Activated CD8-positive, alpha-beta memory T cell treated with anti-CD3 and anti-CD28 coated beads, Interleukin-2, amount 10 ng/mL, durations not matched to agents 7 days and 5 days (primary cell): ENCODE measurements at regions not wholly inside any gene's neighbourhood (a gene's known extent, or its start where the extent isn't known, plus 50 kb on each side); places are given as distances from the start of the nearest gene placed in this dataset.
"Not testable (repeated sequence)": the region's sequence is repeated elsewhere in the genome, so short reads cannot be mapped to it uniquely, and the experiment has no call there.

Source experiments
- ATAC-seq: fragments of 150-1000 bp; cut with Tn5 transposase; one replicate; pipeline ENCODE4 v1.10.0; 2021; ENCODE audit warnings: moderate library complexity
- CTCF ChIA-PET: fragments of 350-600 bp; sonication (Branson Sonifier 250); formaldehyde crosslinking; loops from one replicate; lab custom pipeline; 2021; ENCODE audit warnings: antibody characterized with exemption; lab: Charles Lee
- DNase-seq: peaks from one replicate; pipeline ENCODE4 v3.0.0-alpha.2; 2020
- H3K27ac Mint-ChIP-seq: one replicate; pipeline ENCODE4 v1.8.0; 2021; ENCODE audit warnings: mild to moderate bottlenecking, mixed read lengths
- H3K27me3 Mint-ChIP-seq: one replicate; pipeline ENCODE4 v1.8.0; 2021; ENCODE audit warnings: mixed read lengths
- H3K36me3 Mint-ChIP-seq: one replicate; pipeline ENCODE4 v1.8.0; 2021; ENCODE audit warnings: mild to moderate bottlenecking, mixed read lengths
- H3K4me1 Mint-ChIP-seq: one replicate; pipeline ENCODE4 v1.8.0; 2021; ENCODE audit warnings: mixed read lengths
- H3K4me3 Mint-ChIP-seq: one replicate; pipeline ENCODE4 v1.8.0; 2021; ENCODE audit warnings: mild to moderate bottlenecking, moderate library complexity, mixed read lengths
- H3K9me3 Mint-ChIP-seq: one replicate; pipeline ENCODE4 v1.8.0; 2022; ENCODE audit warnings: low read depth, mixed read lengths

DNA sequence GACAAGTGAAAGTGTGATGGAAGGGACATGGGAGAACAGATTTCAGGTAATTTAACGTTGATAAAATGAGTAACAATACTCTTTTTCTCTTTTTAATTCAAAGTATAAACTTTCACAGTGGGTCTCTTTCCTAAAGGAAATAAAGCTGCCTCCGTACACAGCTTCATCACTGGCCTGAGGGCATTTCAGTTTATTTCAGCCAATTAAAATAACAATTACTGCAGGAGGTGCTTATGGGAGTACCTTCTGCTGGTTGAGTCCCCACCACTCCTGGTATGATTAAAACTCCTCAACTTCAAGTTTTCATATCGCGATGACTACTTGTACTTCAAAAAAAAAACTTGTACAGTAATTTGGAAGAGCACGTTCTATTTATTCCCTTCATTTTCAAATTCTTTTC is 1845.9 kb downstream of the MAT2B start:
- Mint-ChIP-seq H3K4me3 (no peak overlapping the region), H3K27me3 (no peaks in the 10 kb centered on the region), H3K9me3 (no peaks in the 10 kb centered on the region), H3K27ac (no peak overlapping the region), H3K4me1 (no peaks in the 10 kb centered on the region), H3K36me3 (no peaks in the 10 kb centered on the region)
- CTCF ChIA-PET, result no interaction called here
- no peak for DNase-seq
- no peak for ATAC-seq

DNA sequence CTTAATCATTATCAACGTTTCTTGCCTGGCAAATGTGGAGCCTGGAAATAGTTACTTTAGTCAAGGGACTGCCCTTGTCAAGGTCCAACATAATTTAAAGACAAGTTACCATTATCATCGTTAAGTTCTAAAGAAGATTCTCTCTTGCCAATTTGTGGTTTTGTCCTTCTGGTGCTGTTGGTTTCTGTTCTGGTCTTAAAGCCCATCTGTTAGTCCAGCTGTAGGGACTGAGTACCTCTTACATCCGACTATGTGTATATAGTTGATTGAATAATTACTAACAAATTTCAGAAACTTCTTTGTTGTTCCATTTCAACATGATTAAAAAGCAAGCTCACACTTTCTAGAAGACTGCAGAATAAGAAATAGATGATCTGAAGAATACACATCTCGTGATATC is 1854.9 kb downstream of the MAT2B start:
- no peaks in the 10 kb centered on the region for H3K27me3 Mint-ChIP-seq
- DNase-seq (no peak), ATAC-seq (no peak)
- CTCF ChIA-PET, result no interaction called here
- H3K36me3 Mint-ChIP-seq, result no peaks in the 10 kb centered on the region
- H3K27ac Mint-ChIP-seq, result no peak overlapping the region
- no peak overlapping the region for H3K4me3 Mint-ChIP-seq
- peaks cover 4% of the 10 kb centered on the region for H3K9me3 Mint-ChIP-seq
- H3K4me1 Mint-ChIP-seq, result no peaks in the 10 kb centered on the region

DNA sequence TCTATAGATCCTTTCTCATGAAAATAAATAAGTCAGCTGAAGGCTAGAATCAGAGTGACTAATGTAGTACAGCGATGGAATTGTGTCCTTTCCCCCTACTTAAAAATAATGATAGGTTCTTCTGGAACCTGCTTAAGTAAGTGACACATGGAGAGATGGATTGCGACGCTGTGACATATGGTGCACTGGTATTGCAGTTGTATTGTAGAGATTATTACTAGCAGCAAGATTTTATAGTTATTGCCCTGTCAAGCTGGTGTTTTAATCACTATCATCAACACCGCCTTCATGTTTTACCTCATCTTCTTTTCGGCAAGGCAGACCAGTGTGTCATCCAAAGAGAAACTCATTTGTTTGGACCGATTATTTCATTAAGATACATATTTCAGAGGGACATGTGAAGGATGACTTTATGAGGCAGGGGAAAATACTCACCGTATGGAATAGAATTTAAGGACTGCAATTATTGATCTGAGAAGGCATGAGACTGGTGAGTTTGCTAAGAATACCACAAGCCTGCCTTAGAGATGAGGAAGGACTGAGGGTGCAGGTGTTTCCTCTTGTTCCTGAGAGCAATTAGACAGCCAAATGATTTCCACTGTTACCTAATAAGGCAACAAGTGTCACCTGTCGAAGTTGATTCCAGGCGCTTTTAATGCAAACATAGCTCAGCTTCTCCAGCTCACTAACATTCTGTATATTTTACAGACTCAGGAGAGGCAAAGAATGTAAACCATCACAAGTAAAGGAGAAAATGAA is 1855.5 kb downstream of the MAT2B start:
- DNase-seq (no peak), ATAC-seq (no peak)
- Mint-ChIP-seq H3K4me3 (no peak overlapping the region), H3K36me3 (no peaks in the 10 kb centered on the region), H3K27me3 (no peaks in the 10 kb centered on the region), H3K4me1 (no peaks in the 10 kb centered on the region), H3K9me3 (peaks cover 9% of the 10 kb centered on the region), H3K27ac (no peak overlapping the region)
- CTCF ChIA-PET, result no interaction called here

DNA sequence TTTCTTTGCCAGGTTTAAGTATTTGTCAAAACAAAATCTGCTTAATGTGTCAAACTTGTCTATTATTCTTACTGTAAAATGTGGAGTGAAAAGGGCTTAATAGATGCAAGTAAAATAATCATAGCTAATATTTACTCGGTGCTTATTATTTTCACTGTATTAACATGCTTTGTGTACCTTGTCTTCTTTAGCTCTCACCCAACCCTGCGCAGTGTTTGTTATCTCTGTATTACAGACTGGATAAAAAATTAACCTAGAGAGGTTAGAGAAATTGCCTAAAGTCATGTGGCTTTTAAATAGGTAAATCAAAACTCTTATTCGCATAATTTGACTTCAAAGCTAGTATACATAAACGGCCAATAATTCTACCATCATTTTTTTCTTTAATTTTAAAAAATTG is 1864.8 kb downstream of the MAT2B start:
- ATAC-seq, result no peak
- Mint-ChIP-seq H3K27ac (no peak overlapping the region), H3K36me3 (no peaks in the 10 kb centered on the region), H3K9me3 (peaks cover 6% of the 10 kb centered on the region), H3K4me3 (no peak overlapping the region), H3K27me3 (no peaks in the 10 kb centered on the region), H3K4me1 (no peaks in the 10 kb centered on the region)
- CTCF ChIA-PET, result no interaction called here
- no peak for DNase-seq

DNA sequence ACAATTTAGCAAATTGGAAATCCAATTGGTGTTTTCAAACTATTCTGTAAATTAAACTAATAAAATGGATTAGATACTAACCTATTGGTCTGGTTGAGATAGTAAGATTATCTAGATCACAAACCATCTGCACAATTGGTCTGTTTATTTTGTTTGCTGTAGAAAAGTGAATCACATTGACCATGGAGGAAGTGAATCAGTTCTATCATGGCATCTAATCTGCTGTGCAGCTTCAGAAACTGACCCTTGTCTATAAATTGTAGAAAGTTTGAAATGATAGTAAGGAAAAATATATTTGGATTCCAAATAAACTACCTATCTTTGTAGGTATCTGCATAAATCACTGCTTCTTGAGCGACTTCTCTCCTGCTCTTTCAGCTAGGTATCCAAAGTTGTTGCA is 1865.4 kb downstream of the MAT2B start:
- no peaks in the 10 kb centered on the region for H3K27me3 Mint-ChIP-seq
- ATAC-seq (no peak), DNase-seq (no peak)
- H3K9me3 Mint-ChIP-seq, result peaks cover under 1% of the 10 kb centered on the region
- no peak overlapping the region for H3K27ac Mint-ChIP-seq
- CTCF ChIA-PET, result no interaction called here
- no peaks in the 10 kb centered on the region for H3K4me1 Mint-ChIP-seq
- no peaks in the 10 kb centered on the region for H3K36me3 Mint-ChIP-seq
- no peak overlapping the region for H3K4me3 Mint-ChIP-seq

DNA sequence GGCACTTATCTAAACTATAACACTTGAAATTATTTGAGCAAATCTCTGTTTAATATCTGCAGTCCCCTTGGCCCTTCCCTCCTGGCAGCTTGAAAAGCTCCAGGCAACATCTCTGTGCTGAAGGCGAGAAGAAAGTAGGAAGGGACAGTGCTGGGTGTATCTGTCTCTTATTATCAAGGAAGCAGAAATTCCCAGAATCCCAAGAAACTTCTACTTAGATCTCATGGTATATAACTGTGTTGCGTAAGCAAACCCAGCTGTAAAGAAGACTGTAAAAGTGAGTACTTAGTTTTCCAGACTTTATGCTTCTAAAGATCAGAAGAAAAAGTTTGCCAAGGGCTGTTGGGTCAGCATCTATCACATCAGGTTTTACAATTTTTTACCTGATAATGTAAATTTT is 1869.8 kb downstream of the MAT2B start:
- DNase-seq (no peak), ATAC-seq (no peak)
- CTCF ChIA-PET, result no interaction called here
- H3K4me3 Mint-ChIP-seq, result no peak overlapping the region
- no peaks in the 10 kb centered on the region for H3K36me3 Mint-ChIP-seq
- H3K27me3 Mint-ChIP-seq, result no peaks in the 10 kb centered on the region
- H3K9me3 Mint-ChIP-seq, result no peaks in the 10 kb centered on the region
- no peaks in the 10 kb centered on the region for H3K4me1 Mint-ChIP-seq
- no peak overlapping the region for H3K27ac Mint-ChIP-seq

DNA sequence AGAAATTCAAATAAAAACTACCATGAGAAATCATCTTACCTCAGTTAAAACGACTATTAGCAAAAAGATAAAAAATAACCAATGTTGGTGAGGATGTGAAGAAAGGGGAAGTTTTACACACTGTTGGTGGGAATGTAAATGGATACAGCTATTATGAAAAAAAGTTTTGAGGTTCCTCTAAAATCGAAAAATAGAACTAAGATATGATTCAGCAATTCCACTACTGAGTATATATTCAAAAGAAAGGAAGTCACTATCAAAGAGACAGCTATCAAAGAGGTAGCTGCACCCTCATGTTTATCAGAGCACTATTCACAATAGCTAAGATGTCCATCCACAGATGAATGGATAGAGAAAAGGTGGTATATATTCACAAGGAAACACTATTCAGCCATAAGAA is 1888.4 kb downstream of the MAT2B start:
- Mint-ChIP-seq H3K4me1 (no peaks in the 10 kb centered on the region), H3K27me3 (no peaks in the 10 kb centered on the region), H3K36me3 (no peaks in the 10 kb centered on the region), H3K27ac (no peak overlapping the region), H3K9me3 (peaks cover 3% of the 10 kb centered on the region), H3K4me3 (no peak overlapping the region)
- CTCF ChIA-PET, result no interaction called here
- ATAC-seq, result no peak
- no peak for DNase-seq

DNA sequence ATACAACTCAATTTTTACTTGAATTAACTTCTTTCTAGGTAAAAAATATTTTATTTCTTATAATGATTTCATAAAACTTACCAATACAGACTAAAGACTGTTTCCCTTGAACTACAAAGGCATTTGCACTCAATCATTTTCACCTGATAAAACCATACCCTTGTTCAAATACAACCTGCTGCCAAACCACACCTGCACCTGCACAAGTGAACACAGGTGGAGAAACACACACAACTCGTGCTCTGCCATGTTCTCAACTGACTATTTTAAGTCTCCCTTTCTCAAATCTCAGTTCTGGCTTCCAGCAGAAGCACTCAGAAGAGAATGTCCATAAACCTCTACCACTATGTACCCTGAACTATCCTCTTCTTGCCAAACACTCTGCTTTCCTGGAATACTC is 1892.1 kb downstream of the MAT2B start:
- Mint-ChIP-seq H3K27me3 (no peaks in the 10 kb centered on the region), H3K4me3 (no peak overlapping the region), H3K9me3 (peaks cover 3% of the 10 kb centered on the region), H3K36me3 (no peaks in the 10 kb centered on the region), H3K27ac (no peak overlapping the region), H3K4me1 (no peaks in the 10 kb centered on the region)
- CTCF ChIA-PET, result no interaction called here
- no peak for DNase-seq
- ATAC-seq, result no peak

DNA sequence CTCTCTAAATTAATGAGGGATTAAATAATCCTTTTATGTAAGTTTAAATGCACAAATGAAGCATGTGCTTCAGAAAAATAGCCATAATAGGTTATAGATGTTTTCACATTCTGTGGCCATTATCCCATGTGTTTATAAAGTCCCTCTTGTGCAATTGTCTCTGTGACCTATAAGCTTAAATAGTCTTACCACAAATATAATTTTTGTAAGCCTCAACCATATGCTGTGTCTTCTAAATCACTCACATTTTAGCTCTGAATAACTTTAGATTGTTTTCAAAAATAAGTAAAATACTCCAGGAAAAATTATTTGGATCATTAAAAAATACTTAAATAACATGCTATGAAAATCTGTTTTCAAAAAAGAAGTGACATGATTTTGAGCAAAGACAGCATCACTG is 1894.7 kb downstream of the MAT2B start:
- CTCF ChIA-PET, result no interaction called here
- no peak for ATAC-seq
- Mint-ChIP-seq H3K27me3 (no peaks in the 10 kb centered on the region), H3K27ac (no peak overlapping the region), H3K4me3 (no peak overlapping the region), H3K9me3 (peaks cover 6% of the 10 kb centered on the region), H3K4me1 (no peaks in the 10 kb centered on the region), H3K36me3 (no peaks in the 10 kb centered on the region)
- no peak for DNase-seq

DNA sequence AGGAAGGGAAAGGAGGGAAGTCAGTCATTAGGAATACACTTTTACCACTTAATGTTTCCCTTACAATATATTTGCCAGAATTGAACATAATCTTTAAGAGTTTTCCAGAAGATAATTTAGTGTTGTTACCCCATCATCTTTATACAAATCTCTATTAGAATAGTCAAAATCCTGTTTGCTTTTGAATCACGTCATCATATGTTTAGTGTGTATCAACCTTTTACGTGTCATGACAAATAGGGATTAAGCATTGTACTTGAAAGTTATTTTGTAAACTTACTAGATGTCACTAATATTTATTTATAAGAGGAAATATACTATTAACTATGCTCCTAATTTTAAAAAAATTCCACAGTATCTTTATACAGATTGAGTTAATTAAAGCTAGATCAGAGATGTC is 1899.5 kb downstream of the MAT2B start:
- Mint-ChIP-seq H3K27ac (no peak overlapping the region), H3K9me3 (peaks cover 9% of the 10 kb centered on the region), H3K27me3 (no peaks in the 10 kb centered on the region), H3K4me3 (no peak overlapping the region), H3K4me1 (no peaks in the 10 kb centered on the region), H3K36me3 (no peaks in the 10 kb centered on the region)
- DNase-seq, result no peak
- ATAC-seq, result no peak
- CTCF ChIA-PET, result no interaction called here

DNA sequence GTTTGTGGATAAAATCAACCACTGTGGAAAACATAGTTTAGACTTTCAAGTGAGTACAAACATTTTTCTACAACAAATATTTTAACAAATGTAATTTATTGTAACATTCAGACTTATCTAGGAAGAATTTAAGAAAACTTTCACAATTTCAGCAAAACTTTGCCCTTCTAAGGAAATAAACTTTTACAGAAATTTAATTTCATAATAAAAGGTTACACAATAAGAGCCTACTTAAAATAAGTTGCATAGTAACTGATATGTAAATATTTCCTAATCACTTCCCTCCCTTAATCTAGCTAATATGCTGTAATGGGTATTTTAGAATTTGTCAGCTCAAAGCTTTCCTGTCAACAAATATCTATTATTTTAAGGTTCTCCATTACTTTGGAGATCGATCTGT is 1899.9 kb downstream of the MAT2B start:
- H3K27me3 Mint-ChIP-seq, result no peaks in the 10 kb centered on the region
- ATAC-seq (no peak), DNase-seq (no peak)
- CTCF ChIA-PET, result no interaction called here
- H3K36me3 Mint-ChIP-seq, result no peaks in the 10 kb centered on the region
- no peak overlapping the region for H3K4me3 Mint-ChIP-seq
- no peak overlapping the region for H3K27ac Mint-ChIP-seq
- H3K9me3 Mint-ChIP-seq, result peaks cover 11% of the 10 kb centered on the region
- H3K4me1 Mint-ChIP-seq, result no peaks in the 10 kb centered on the region

DNA sequence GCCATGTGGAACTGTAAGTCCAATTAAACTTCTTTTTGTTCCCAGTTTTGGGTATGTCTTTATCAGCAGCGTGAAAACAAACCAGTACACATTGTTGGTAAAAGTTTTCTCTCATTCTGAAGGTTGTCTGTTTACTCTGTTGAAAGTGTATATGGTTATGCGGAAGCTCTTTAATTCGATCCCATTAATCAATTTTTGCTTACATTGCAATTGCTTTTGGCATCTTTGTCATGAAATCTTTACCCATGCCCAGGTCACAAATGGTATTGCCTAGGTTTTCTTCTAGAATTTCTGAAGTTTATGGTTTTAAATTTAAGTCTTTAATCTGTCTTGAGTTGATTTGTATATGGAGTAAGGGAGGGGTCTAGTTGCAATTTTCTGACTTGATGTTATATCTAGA is 1901.9 kb downstream of the MAT2B start:
- Mint-ChIP-seq H3K27me3 (no peaks in the 10 kb centered on the region), H3K9me3 (peaks cover 11% of the 10 kb centered on the region), H3K36me3 (no peaks in the 10 kb centered on the region), H3K4me1 (no peaks in the 10 kb centered on the region), H3K27ac (no peak overlapping the region), H3K4me3 (no peak overlapping the region)
- DNase-seq (no peak), ATAC-seq (no peak)
- CTCF ChIA-PET, result no interaction called here

DNA sequence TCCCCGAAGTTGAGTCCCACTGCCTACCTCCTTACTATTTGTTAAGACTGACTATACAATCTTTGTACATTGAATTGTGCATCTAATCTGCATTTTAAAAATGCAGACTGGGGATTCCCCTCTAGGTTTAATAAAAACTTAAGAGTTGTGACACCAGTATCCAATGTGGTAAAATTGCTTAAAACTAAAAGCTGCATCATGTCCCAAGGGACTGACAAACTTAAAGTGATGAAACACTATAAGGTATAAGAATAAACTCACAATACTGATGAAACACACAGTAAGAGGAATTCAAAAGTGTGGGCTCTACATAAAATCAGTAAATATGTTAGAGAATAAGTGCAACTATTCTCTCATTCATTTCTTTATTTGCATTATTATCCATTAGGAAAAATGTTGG is 1905.1 kb downstream of the MAT2B start:
- DNase-seq (no peak), ATAC-seq (no peak)
- peaks cover 10% of the 10 kb centered on the region for H3K9me3 Mint-ChIP-seq
- H3K27ac Mint-ChIP-seq, result no peak overlapping the region
- no peaks in the 10 kb centered on the region for H3K4me1 Mint-ChIP-seq
- no peaks in the 10 kb centered on the region for H3K27me3 Mint-ChIP-seq
- no peak overlapping the region for H3K4me3 Mint-ChIP-seq
- CTCF ChIA-PET, result no interaction called here
- no peaks in the 10 kb centered on the region for H3K36me3 Mint-ChIP-seq

DNA sequence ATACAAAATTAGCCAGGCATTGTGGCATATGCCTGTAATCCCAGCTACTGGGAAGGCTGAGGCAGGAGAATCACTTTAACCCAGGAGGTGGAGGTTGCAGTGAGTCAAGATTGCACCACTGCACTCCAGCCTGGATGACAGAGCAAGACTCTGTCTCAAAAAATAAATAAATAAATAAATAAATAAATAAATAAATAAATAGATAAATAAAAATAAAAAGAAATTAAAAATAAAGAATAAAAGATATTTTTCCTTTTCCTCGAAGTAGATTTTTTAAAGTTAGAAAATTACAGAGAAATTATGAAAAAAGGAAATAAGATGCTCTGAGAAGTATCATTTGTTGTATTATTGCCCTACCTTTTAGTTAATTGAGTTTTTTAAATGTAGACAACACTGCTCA is 1906.1 kb downstream of the MAT2B start:
- H3K27me3 Mint-ChIP-seq, H3K36me3 Mint-ChIP-seq, H3K4me3 Mint-ChIP-seq, H3K9me3 Mint-ChIP-seq, CTCF ChIA-PET, DNase-seq, H3K27ac Mint-ChIP-seq, ATAC-seq, H3K4me1 Mint-ChIP-seq: not testable (repeated sequence)

DNA sequence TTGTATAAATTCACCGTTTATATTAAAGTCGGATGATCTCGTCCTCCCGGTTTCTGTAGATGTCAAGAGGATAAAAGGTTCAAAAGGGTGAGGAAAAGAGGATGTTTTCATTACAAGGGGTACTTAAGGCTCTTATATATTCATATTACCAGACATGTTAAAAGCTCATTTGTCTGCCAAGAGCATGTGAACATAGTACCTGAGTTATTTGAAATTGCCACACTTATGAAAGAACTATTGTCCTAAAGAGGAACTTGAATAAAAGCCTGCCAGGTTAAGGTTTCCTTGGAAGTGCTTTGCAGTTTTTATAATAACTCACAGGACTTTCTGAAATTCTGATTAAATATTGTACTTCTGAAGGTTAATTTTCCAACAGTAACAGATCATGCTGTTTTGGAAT is 1915.1 kb downstream of the MAT2B start:
- DNase-seq, result no peak
- Mint-ChIP-seq H3K4me1 (no peaks in the 10 kb centered on the region), H3K36me3 (no peaks in the 10 kb centered on the region), H3K27me3 (no peaks in the 10 kb centered on the region), H3K4me3 (no peak overlapping the region), H3K27ac (no peak overlapping the region), H3K9me3 (peaks cover 5% of the 10 kb centered on the region)
- CTCF ChIA-PET, result no interaction called here
- no peak for ATAC-seq
